Suprapubic skin (tissue), 4 donors: ENCODE measurements at regions not wholly inside any gene's neighbourhood (a gene's known extent, or its start where the extent isn't known, plus 50 kb on each side); places are given as distances from the start of the nearest gene placed in this dataset.
"Not testable (repeated sequence)": the region's sequence is repeated elsewhere in the genome, so short reads cannot be mapped to it uniquely, and the experiment has no call there.

Experiments used
- DNase-seq, 2 donors: peaks; one replicate each; pipeline ENCODE4 v3.0.0-alpha.2; 2019; ENCODE audit warnings: low spot score in 2 of 2
- H3K27ac ChIP-seq: fragments of 200-600 bp; sonication (generic); one replicate; pipeline ENCODE4 v1.5.1; 2019
- H3K27me3 ChIP-seq: fragments of 200-600 bp; sonication (generic); one replicate; pipeline ENCODE4 v1.5.1; 2019
- H3K36me3 ChIP-seq: fragments of 200-600 bp; sonication (generic); one replicate; pipeline ENCODE4 v1.5.1; 2019
- H3K4me1 ChIP-seq: fragments of 200-600 bp; sonication (generic); one replicate; pipeline ENCODE4 v1.5.1; 2019
- H3K4me3 ChIP-seq: fragments of 200-600 bp; sonication (generic); one replicate; pipeline ENCODE4 v1.5.1; 2019; ENCODE audit warnings: mild to moderate bottlenecking
- H3K9me3 ChIP-seq: fragments of 200-600 bp; sonication (generic); one replicate; pipeline ENCODE4 v1.5.1; 2019
- EP300 ChIP-seq: sonication (generic); formaldehyde crosslinking; IDR thresholded peaks from one replicate; pipeline ENCODE4 v1.6.1; 2017; ENCODE audit warnings: antibody characterized with exemption
- POLR2A ChIP-seq, 2 donors: fragments of 450-650 bp; IDR thresholded peaks; one replicate each; pipeline ENCODE4 v1.6.1; 2017; ENCODE audit warnings: antibody characterized with exemption in 2 of 2, mild to moderate bottlenecking in 2 of 2, moderate library complexity in 2 of 2
- POLR2AphosphoS5 ChIP-seq, 3 donors: sonication (generic); formaldehyde crosslinking; IDR thresholded peaks; one replicate each; pipeline ENCODE4 v1.6.1; 2017; ENCODE audit warnings: antibody characterized with exemption in 3 of 3
- WGBS: methylation state at CpG from one replicate; pipeline ENCODE4 v1.1.5; 2018; 5-methylcytosine and 5-hydroxymethylcytosine counted together
- TF ChIP-seq, protein P1 (sequence below), 2 donors: fragments of 200-600 bp in 1 of 2; fragments of 450-650 bp in 1 of 2; sonication (generic) in 1 of 2; IDR thresholded peaks; one replicate each; pipeline ENCODE4 v1.5.1; 2016 to 2019; ENCODE audit warnings: antibody characterized with exemption in 2 of 2, mild to moderate bottlenecking in 1 of 2, moderate library complexity in 1 of 2

- Histone ChIP-seq H3K9me3 (no peaks in the 10 kb centered on the region), H3K4me3 (no peak overlapping the region), H3K4me1 (no peaks in the 10 kb centered on the region), H3K27me3 (no peaks in the 10 kb centered on the region), H3K27ac (no peak overlapping the region), H3K36me3 (no peaks in the 10 kb centered on the region)
- 69% methylated on average over 6 of the region's 6 CpGs for WGBS
- TF ChIP-seq POLR2AphosphoS5 (IDR thresholded peaks at IDR 0.05) (no peak), POLR2A (IDR thresholded peaks at IDR 0.05) (no peak)
- TF ChIP-seq, protein P1, sequence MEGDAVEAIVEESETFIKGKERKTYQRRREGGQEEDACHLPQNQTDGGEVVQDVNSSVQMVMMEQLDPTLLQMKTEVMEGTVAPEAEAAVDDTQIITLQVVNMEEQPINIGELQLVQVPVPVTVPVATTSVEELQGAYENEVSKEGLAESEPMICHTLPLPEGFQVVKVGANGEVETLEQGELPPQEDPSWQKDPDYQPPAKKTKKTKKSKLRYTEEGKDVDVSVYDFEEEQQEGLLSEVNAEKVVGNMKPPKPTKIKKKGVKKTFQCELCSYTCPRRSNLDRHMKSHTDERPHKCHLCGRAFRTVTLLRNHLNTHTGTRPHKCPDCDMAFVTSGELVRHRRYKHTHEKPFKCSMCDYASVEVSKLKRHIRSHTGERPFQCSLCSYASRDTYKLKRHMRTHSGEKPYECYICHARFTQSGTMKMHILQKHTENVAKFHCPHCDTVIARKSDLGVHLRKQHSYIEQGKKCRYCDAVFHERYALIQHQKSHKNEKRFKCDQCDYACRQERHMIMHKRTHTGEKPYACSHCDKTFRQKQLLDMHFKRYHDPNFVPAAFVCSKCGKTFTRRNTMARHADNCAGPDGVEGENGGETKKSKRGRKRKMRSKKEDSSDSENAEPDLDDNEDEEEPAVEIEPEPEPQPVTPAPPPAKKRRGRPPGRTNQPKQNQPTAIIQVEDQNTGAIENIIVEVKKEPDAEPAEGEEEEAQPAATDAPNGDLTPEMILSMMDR (IDR thresholded peaks at IDR 0.05) = no peak
- DNase-seq = no peak
Observed at GRCh38 chr22:47307822-47308221, 545.4 kb downstream of the TBC1D22A start.

GRCh38 chr22:47307326-47307725 is 544.9 kb downstream of the TBC1D22A start:
- no peak overlapping the region for H3K4me3 ChIP-seq
- no peaks in the 10 kb centered on the region for H3K4me1 ChIP-seq
- H3K36me3 ChIP-seq = no peaks in the 10 kb centered on the region
- H3K27ac ChIP-seq = no peak overlapping the region
- H3K27me3 ChIP-seq = no peaks in the 10 kb centered on the region
- WGBS = 79% methylated on average over 5 of the region's 5 CpGs
- peak; percentile 15 to 29 for DNase-seq
- H3K9me3 ChIP-seq = no peaks in the 10 kb centered on the region
- TF ChIP-seq POLR2A (IDR thresholded peaks at IDR 0.05) (no peak), EP300 (no peak), POLR2AphosphoS5 (IDR thresholded peaks at IDR 0.05) (no peak)
- TF ChIP-seq, protein P1 (IDR thresholded peaks at IDR 0.05) = no peak

DNA sequence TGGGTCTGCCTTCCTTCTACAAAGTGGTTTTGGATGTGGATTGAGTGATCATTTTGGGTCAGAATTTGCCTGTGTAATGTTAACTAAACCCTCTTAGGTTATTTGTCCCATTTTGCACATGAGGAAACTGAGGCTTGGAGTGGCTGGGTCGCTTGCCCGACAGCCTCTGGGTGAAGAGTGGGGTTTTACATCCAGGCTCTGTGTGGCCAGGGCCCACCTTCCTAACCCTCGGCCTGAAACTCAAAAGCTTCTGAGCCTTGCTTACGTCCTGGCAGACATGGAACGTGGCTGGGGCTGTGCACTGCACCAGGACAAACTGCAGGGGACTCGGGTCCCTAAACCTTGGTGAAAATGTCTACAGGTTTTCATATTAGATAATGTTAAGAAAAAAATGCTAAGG is 542.4 kb downstream of the TBC1D22A start:
- DNase-seq = peak; percentile 3 to 34

GRCh38 chr22:47304191-47304831 is 541.9 kb downstream of the TBC1D22A start:
- no peak overlapping the region for H3K27ac ChIP-seq
- H3K27me3 ChIP-seq = peaks cover 2% of the 10 kb centered on the region
- WGBS = 87% methylated on average over 9 of the region's 22 CpGs
- TF ChIP-seq POLR2AphosphoS5 (IDR thresholded peaks at IDR 0.05) = no peak
- TF ChIP-seq EP300 = no peak
- TF ChIP-seq POLR2A (IDR thresholded peaks at IDR 0.05) = no peak
- TF ChIP-seq, protein P1 (IDR thresholded peaks at IDR 0.05) = no peak
- no peaks in the 10 kb centered on the region for H3K4me1 ChIP-seq
- DNase-seq = peak; percentile 42 to 73
- no peaks in the 10 kb centered on the region for H3K9me3 ChIP-seq
- H3K4me3 ChIP-seq = no peak overlapping the region
- H3K36me3 ChIP-seq = no peaks in the 10 kb centered on the region

More for the DNA sequence above, 542.4 kb downstream of the TBC1D22A start:
- H3K4me1 ChIP-seq = no peaks in the 10 kb centered on the region
- no peaks in the 10 kb centered on the region for H3K9me3 ChIP-seq
- no peak overlapping the region for H3K4me3 ChIP-seq
- 89% methylated on average over 6 of the region's 6 CpGs for WGBS
- no peak overlapping the region for H3K27ac ChIP-seq
- H3K27me3 ChIP-seq = no peaks in the 10 kb centered on the region
- no peaks in the 10 kb centered on the region for H3K36me3 ChIP-seq
- TF ChIP-seq POLR2A (IDR thresholded peaks at IDR 0.05) (no peak), EP300 (no peak), POLR2AphosphoS5 (IDR thresholded peaks at IDR 0.05) (no peak)
- TF ChIP-seq, protein P1 (IDR thresholded peaks at IDR 0.05) = no peak

GRCh38 chr22:47303161-47303890 is 540.9 kb downstream of the TBC1D22A start:
- peak; percentile 20 to 60 for DNase-seq
- no peaks in the 10 kb centered on the region for H3K36me3 ChIP-seq
- H3K4me3 ChIP-seq = no peak overlapping the region
- no peaks in the 10 kb centered on the region for H3K9me3 ChIP-seq
- peaks cover 4% of the 10 kb centered on the region for H3K27me3 ChIP-seq
- WGBS = 94% methylated on average over 10 of the region's 14 CpGs
- TF ChIP-seq, protein P1 (IDR thresholded peaks at IDR 0.05) = no peak
- no peak for TF ChIP-seq POLR2AphosphoS5 (IDR thresholded peaks at IDR 0.05)
- no peak for TF ChIP-seq POLR2A (IDR thresholded peaks at IDR 0.05)
- TF ChIP-seq EP300 = no peak
- H3K27ac ChIP-seq = no peak overlapping the region
- no peaks in the 10 kb centered on the region for H3K4me1 ChIP-seq

- not testable (repeated sequence) for H3K9me3 ChIP-seq, H3K4me3 ChIP-seq, H3K36me3 ChIP-seq, H3K27ac ChIP-seq, H3K27me3 ChIP-seq, H3K4me1 ChIP-seq, DNase-seq
- 90% methylated on average over 1 of the region's 1 CpG for WGBS
Observed at GRCh38 chr22:47302587-47302986, 540.1 kb downstream of the TBC1D22A start.
